ENCODE measurements at regions not wholly inside any gene's neighbourhood (a gene's known extent, or its start where the extent isn't known, plus 50 kb on each side); places are given as distances from the start of the nearest gene placed in this dataset.

DNA sequence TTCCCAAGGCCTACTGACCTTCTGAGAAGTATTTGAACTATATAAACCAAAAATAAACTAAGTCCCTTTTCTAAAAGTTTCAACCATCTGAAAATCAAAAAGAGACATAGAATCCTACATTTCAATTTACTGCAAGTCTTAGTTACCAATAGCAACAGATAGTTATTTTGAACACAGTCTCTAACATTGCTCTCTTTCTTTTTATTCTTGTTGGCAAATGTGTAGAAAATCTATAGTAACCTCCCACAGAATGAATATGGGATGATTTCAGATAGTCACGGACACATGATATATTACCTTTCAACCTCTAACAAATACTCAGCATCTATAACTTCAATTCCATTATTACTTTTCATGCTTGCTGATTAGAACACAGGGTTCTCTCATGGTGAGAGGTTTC is 68.9 kb upstream of the RAB3GAP2 start (continued):
- TF ChIP-seq, protein P1, sequence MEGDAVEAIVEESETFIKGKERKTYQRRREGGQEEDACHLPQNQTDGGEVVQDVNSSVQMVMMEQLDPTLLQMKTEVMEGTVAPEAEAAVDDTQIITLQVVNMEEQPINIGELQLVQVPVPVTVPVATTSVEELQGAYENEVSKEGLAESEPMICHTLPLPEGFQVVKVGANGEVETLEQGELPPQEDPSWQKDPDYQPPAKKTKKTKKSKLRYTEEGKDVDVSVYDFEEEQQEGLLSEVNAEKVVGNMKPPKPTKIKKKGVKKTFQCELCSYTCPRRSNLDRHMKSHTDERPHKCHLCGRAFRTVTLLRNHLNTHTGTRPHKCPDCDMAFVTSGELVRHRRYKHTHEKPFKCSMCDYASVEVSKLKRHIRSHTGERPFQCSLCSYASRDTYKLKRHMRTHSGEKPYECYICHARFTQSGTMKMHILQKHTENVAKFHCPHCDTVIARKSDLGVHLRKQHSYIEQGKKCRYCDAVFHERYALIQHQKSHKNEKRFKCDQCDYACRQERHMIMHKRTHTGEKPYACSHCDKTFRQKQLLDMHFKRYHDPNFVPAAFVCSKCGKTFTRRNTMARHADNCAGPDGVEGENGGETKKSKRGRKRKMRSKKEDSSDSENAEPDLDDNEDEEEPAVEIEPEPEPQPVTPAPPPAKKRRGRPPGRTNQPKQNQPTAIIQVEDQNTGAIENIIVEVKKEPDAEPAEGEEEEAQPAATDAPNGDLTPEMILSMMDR (conservative IDR thresholded peaks at IDR 0.05; ENCODE audit: low read depth in 2 of 2) = no peak
- TF ChIP-seq ZNF462 (CRISPR knock-in tag; IDR thresholded peaks at IDR 0.05) = no peak

DNA sequence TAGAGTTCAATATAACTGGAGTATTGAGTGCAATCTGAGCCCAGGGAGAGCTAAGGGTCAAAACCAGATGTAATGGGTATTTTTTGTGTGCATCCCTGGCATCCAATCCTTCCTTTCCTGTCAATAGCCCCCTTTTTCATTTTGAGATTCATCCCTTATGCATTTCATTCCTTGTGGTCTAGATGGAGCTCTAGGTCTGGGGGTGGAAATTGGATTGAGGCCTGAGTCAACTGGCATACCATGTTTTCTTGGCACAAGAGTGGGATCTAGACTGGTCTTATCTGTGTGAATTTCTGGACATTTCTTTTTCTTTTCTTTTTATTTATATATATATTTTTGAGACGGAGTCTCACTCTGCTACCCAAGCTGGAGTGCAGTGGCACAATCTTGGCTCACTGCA is 67.3 kb upstream of the RAB3GAP2 start:
- Mint-ChIP-seq H3K4me3 (no peak overlapping the region), H3K27ac (peak overlapping the region; percentile 100), H3K27me3 (ENCODE audit: insufficient read depth, low read depth, poor library complexity) (peaks cover 2% of the 10 kb centered on the region), H3K4me1 (peaks cover 41% of the 10 kb centered on the region), H3K9me3 (no peaks in the 10 kb centered on the region), H3K36me3 (ENCODE audit: low read depth) (no peaks in the 10 kb centered on the region; the same call in 2 of the 3 replicates)
- no peak overlapping the region for H2AFZ ChIP-seq
- no peaks in the 10 kb centered on the region for H3K27me3 ChIP-seq (ENCODE audit: insufficient read depth)
- peak overlapping the region; percentile 41 for H3K4me2 ChIP-seq
- peaks cover 6% of the 10 kb centered on the region; the same call in 1 of the 2 replicates for H3F3A ChIP-seq (replicated peaks; ENCODE audit: low read depth)
- DNase-seq (ENCODE audit: low spot score) (peak; percentile 24), ATAC-seq (peak; percentile 7; the same call in 2 of the 3 replicates)
- H3K4me1 ChIP-seq (ENCODE audit: insufficient read depth) = peaks cover 28% of the 10 kb centered on the region
- H4K20me1 ChIP-seq (replicated peaks; ENCODE audit: insufficient read depth) = no peaks in the 10 kb centered on the region
- H3K36me3 ChIP-seq (ENCODE audit: insufficient read depth) = no peaks in the 10 kb centered on the region
- H3K9me2 ChIP-seq (ENCODE audit: insufficient read depth) = peaks cover 22% of the 10 kb centered on the region; the same call in 1 of the 2 replicates
- H3K79me2 ChIP-seq (replicated peaks; ENCODE audit: insufficient read depth) = no peaks in the 10 kb centered on the region
- H3K4me3 ChIP-seq = no peak overlapping the region
- no peak for TF ChIP-seq POLR2AphosphoS5 (IDR thresholded peaks at IDR 0.05; ENCODE audit: low read depth)
- TF ChIP-seq, protein P1 (conservative IDR thresholded peaks at IDR 0.05; ENCODE audit: low read depth in 2 of 2) = peak; percentile 35 to 65
- peak; percentile 7; the same call in 1 of the 2 replicates for TF ChIP-seq ZNF462 (CRISPR knock-in tag; IDR thresholded peaks at IDR 0.05)
- peak overlapping the region; percentile 97 for H3K27ac ChIP-seq (ENCODE audit: low read depth)

Data from GM23338 (cell line).